A549 (cell line): ENCODE measurements at regions not wholly inside any gene's neighbourhood (a gene's known extent, or its start where the extent isn't known, plus 50 kb on each side); places are given as distances from the start of the nearest gene placed in this dataset.

Experiments used
- ATAC-seq, 2 experiments: fragments of 200-7000 bp in 1 of 2; fragments of >200 bp in 1 of 2; cut with Nextera tagmentation in 1 of 2; cut with Tn5 transposase in 1 of 2; 3 replicates each; pipeline versions ENCODE4 v1.8.0 to v1.9.1; 2018 to 2020; ENCODE audit warnings: mild to moderate bottlenecking in 1 of 2, moderate library complexity in 1 of 2
- CTCF ChIA-PET: fragments of 300-600 bp; sonication (Branson Sonifier 250); formaldehyde crosslinking; extraction: SDS; loops from one replicate; lab custom pipeline; 2021; ENCODE audit warnings: antibody characterized with exemption, inconsistent platforms; lab: Yijun Ruan, JAX
- POLR2A ChIA-PET: fragments of 350-600 bp; formaldehyde crosslinking; extraction: SDS; loops from one replicate; lab custom pipeline; 2021; ENCODE audit warnings: antibody characterized with exemption, inconsistent platforms; lab: Yijun Ruan, JAX
- DNase-seq, 2 experiments: peaks; one replicate each; pipeline versions ENCODE4 v3.0.0 to v3.0.0-alpha.2; 2011 to 2016; ENCODE audit warnings: low read depth in 1 of 2, low spot score in 1 of 2
- FAIRE-seq: peaks from 2 replicates; lab custom pipeline; 2011; peaks lifted over from hg19 to GRCh38; lab: Jason Lieb, UNC
- H3K27ac ChIP-seq, 2 experiments: fragments of >200 bp; sonication (Bioruptor Twin); formaldehyde crosslinking; 3 replicates each; pipeline ENCODE4 v1.5.1; 2016 to 2017
- H3K4me1 ChIP-seq: fragments of >200 bp; sonication (Bioruptor Twin); formaldehyde crosslinking; 3 replicates; pipeline ENCODE4 v1.6.1; 2016
- H3K4me2 ChIP-seq: fragments of >200 bp; sonication (Bioruptor Twin); formaldehyde crosslinking; 3 replicates; pipeline ENCODE4 v1.6.1; 2016
- H3K4me3 ChIP-seq: fragments of >200 bp; sonication (Bioruptor Twin); formaldehyde crosslinking; 3 replicates; pipeline ENCODE4 v1.5.1; 2016
- H3K9me3 ChIP-seq: fragments of >200 bp; sonication (Bioruptor Twin); formaldehyde crosslinking; 3 replicates; pipeline ENCODE4 v1.6.1; 2016
- BHLHE40 ChIP-seq: IDR thresholded peaks from 2 replicates; pipeline ENCODE4 v1.6.1; 2012; ENCODE audit warnings: low read depth, low read length, inconsistent platforms
- CBX2 ChIP-seq: fragments of 200-600 bp; sonication (generic); IDR thresholded peaks from 2 replicates; pipeline ENCODE4 v1.6.1; 2016; ENCODE audit warnings: low read depth, mild to moderate bottlenecking, borderline replicate concordance
- CBX8 ChIP-seq: fragments of 200-600 bp; sonication (generic); IDR thresholded peaks from 2 replicates; pipeline ENCODE4 v1.6.1; 2016
- CEBPB ChIP-seq, 2 experiments: fragments of >200 bp in 1 of 2; sonication (Bioruptor Twin) in 1 of 2; formaldehyde crosslinking in 1 of 2; IDR thresholded peaks; 2 replicates each; pipeline ENCODE4 v1.6.1; 2012 to 2016
- CHD2 ChIP-seq: fragments of 150-350 bp; IDR thresholded peaks from 2 replicates; pipeline ENCODE4 v1.6.1; 2014; ENCODE audit warnings: low read length; ENCODE audit not compliant: partially characterized antibody
- EHMT2 ChIP-seq: fragments of 200-600 bp; sonication (generic); IDR thresholded peaks from 2 replicates; pipeline ENCODE4 v1.6.1; 2016; ENCODE audit warnings: antibody characterized with exemption, low read depth, mild to moderate bottlenecking, moderate library complexity
- EP300 ChIP-seq, 2 experiments: fragments of >200 bp; sonication (Bioruptor Twin); formaldehyde crosslinking; IDR thresholded peaks; 2 replicates in 1 of 2; 3 replicates in 1 of 2; pipeline ENCODE4 v1.6.1; 2016 to 2017
- ESRRA ChIP-seq: fragments of 150-350 bp; IDR thresholded peaks from 2 replicates; pipeline ENCODE4 v1.6.1; 2014; ENCODE audit warnings: mild to moderate bottlenecking, low read length, borderline replicate concordance
- FOSL2 ChIP-seq, 2 experiments: fragments of 450-650 bp in 1 of 2; fragments of >200 bp in 1 of 2; sonication (Bioruptor Twin) in 1 of 2; formaldehyde crosslinking; IDR thresholded peaks; 2 replicates each; pipeline versions ENCODE4 v1.5.0 to v1.6.1; 2016 to 2020; ENCODE audit warnings: mild to moderate bottlenecking in 1 of 2, moderate library complexity in 1 of 2
- HEYL ChIP-seq: fragments of 250-450 bp; sonication (Bioruptor Pico); IDR thresholded peaks from 2 replicates; pipeline ENCODE4 v1.8.0; 2021; ENCODE audit warnings: mild to moderate bottlenecking, moderate library complexity
- HOXA7 ChIP-seq: fragments of 250-450 bp; sonication (Bioruptor Pico); IDR thresholded peaks from 2 replicates; pipeline ENCODE4 v1.5.0; 2020; ENCODE audit warnings: mild to moderate bottlenecking, moderate library complexity
- HOXB13 ChIP-seq: fragments of 250-450 bp; sonication (Bioruptor Pico); IDR thresholded peaks from 2 replicates; pipeline ENCODE4 v1.5.0; 2020; ENCODE audit warnings: low read depth, mild to moderate bottlenecking, moderate library complexity
- JUNB ChIP-seq: fragments of >200 bp; sonication (Bioruptor Twin); formaldehyde crosslinking; IDR thresholded peaks from 2 replicates; pipeline ENCODE4 v1.6.1; 2016
- KDM1A ChIP-seq: fragments of 200-600 bp; sonication (generic); IDR thresholded peaks from 2 replicates; pipeline ENCODE4 v1.6.1; 2016; ENCODE audit warnings: low read depth, mild to moderate bottlenecking
- KDM5A ChIP-seq: fragments of 200-600 bp; sonication (generic); IDR thresholded peaks from 2 replicates; pipeline ENCODE4 v1.6.1; 2016; ENCODE audit warnings: antibody characterized with exemption, mild to moderate bottlenecking
- MAZ ChIP-seq: fragments of 150-350 bp; IDR thresholded peaks from 2 replicates; pipeline ENCODE4 v1.6.1; 2014; ENCODE audit warnings: antibody characterized with exemption, low read depth, low read length, borderline replicate concordance
- NR3C1 ChIP-seq: fragments of >200 bp; sonication (Bioruptor Twin); formaldehyde crosslinking; IDR thresholded peaks from 3 replicates; pipeline ENCODE4 v1.6.1; 2017
- POLR2A ChIP-seq: IDR thresholded peaks from 2 replicates; pipeline ENCODE4 v1.6.1; 2012; ENCODE audit warnings: mild to moderate bottlenecking, low read length
- RAD21 ChIP-seq, 2 experiments: fragments of >200 bp in 1 of 2; sonication (Bioruptor Twin) in 1 of 2; formaldehyde crosslinking in 1 of 2; IDR thresholded peaks in 1 of 2; conservative IDR thresholded peaks in 1 of 2; 2 replicates in 1 of 2; 3 replicates in 1 of 2; pipeline ENCODE4 v1.6.1; 2012 to 2018; ENCODE audit warnings: inconsistent platforms in 1 of 2
- RCOR1 ChIP-seq: fragments of 150-350 bp; IDR thresholded peaks from 2 replicates; pipeline ENCODE4 v1.6.1; 2014; ENCODE audit warnings: antibody characterized with exemption, low read length, low read depth
- RNF2 ChIP-seq: fragments of 200-600 bp; sonication (generic); IDR thresholded peaks from 2 replicates; pipeline ENCODE4 v1.6.1; 2016; ENCODE audit warnings: low read depth, mild to moderate bottlenecking, antibody characterized with exemption, moderate library complexity, borderline replicate concordance
- ZC3H11A ChIP-seq: fragments of 450-650 bp; IDR thresholded peaks from 2 replicates; pipeline ENCODE4 v1.6.1; 2014; ENCODE audit warnings: antibody characterized with exemption, mild to moderate bottlenecking
- ZFP36 ChIP-seq: fragments of 450-650 bp; IDR thresholded peaks from 2 replicates; pipeline ENCODE4 v1.6.1; 2014; ENCODE audit warnings: borderline replicate concordance; ENCODE audit not compliant: partially characterized antibody
- WGBS: methylation state at CpG from one replicate; pipeline ENCODE4 v1.1.6; 2017; ENCODE audit errors: missing lambda C conversion rate; 5-methylcytosine and 5-hydroxymethylcytosine counted together
- TF ChIP-seq, protein P1 (sequence below): fragments of 450-650 bp; IDR thresholded peaks from 2 replicates; pipeline ENCODE4 v1.6.1; 2014; ENCODE audit warnings: antibody characterized with exemption
- TF ChIP-seq, protein P2 (sequence below): fragments of 250-450 bp; sonication (Bioruptor Pico); IDR thresholded peaks from 2 replicates; pipeline ENCODE4 v1.5.0; 2021; ENCODE audit warnings: mild to moderate bottlenecking, moderate library complexity, borderline replicate concordance
- TF ChIP-seq, protein P3 (sequence below): IDR thresholded peaks from 2 replicates; pipeline ENCODE4 v1.6.1; 2012; ENCODE audit warnings: low read depth, borderline replicate concordance

DNA sequence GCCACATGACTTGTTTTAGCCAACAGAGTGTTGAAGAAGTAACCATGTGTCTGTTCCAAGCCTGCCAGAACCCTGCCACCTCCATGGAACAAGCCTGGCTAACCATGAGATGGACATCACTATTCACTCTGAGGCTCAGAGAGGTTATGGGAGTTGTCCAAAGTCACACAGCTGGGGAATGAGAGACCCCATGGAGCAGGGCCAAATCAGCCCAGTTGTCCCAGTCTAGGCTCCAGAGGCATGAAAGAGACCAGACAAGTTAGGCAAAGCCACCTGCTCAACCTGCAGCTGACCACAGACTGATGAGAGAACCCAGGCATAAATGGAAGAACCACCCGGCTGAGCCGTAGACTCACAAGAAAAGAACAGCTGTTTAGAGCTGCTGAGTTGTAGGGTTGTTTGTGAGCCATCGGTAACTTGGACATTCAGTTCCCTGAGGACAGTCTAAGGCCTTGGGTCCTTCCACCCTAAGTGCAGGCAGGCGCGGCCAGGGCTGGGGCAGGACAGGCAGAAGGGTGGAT is 74.7 kb upstream of the PHF21B start (continued):
- TF ChIP-seq, protein P1, sequence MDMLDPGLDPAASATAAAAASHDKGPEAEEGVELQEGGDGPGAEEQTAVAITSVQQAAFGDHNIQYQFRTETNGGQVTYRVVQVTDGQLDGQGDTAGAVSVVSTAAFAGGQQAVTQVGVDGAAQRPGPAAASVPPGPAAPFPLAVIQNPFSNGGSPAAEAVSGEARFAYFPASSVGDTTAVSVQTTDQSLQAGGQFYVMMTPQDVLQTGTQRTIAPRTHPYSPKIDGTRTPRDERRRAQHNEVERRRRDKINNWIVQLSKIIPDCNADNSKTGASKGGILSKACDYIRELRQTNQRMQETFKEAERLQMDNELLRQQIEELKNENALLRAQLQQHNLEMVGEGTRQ: no peak
- TF ChIP-seq MAZ (no peak), FOSL2 (IDR thresholded peaks at IDR 0.05) (no peak), FOSL2 (CRISPR knock-in tag; IDR thresholded peaks at IDR 0.05) (no peak)
- TF ChIP-seq, all 56 proteins: peak for 0

DNA sequence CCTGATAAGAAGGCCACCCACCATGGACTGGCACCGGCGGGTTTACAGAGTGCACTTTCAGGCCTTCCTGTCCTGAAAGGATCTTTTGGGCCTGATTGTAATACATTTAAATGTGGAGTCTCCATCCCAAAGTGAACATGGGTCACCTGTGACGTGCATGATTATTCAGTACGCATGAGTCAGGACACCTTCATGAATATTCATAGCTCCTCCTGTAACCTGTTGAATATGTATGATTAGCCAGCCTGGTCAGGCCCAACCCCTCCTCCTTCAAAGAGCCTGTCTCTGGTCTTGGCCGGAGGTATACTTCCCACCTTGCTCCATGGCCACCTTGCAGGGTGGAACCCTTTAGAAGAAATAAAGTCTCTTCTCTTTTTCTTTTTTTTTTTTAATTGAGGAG is 75.9 kb upstream of the NUP50 start:
- TF ChIP-seq ESRRA (no peak), MAZ (no peak), RAD21 (conservative IDR thresholded peaks at IDR 0.05 in 1 of 2, IDR thresholded peaks at IDR 0.05 in 1 of 2) (no peak), RNF2 (no peak), HEYL (CRISPR knock-in tag) (no peak), KDM5A (no peak), EHMT2 (no peak), BHLHE40 (no peak)
- TF ChIP-seq, all 56 proteins: peak for 0
- CTCF ChIA-PET: interaction anchor here (0.9 kb wide), 2 partner anchors 19 to 25 kb away, joined by 3 read pairs; no protein-coding TSS in a partner anchor
- Histone ChIP-seq H3K4me2 (no peak overlapping the region), H3K4me3 (no peak overlapping the region), H3K4me1 (peaks cover 10% of the 10 kb centered on the region; the same call in 2 of the 3 replicates), H3K9me3 (no peaks in the 10 kb centered on the region), H3K27ac (no peak overlapping the region)
- no peak for DNase-seq
- FAIRE-seq: no peak
- POLR2A ChIA-PET: no interaction called here
- no peak for ATAC-seq
- WGBS: 93% methylated on average over 5 of the region's 5 CpGs

DNA sequence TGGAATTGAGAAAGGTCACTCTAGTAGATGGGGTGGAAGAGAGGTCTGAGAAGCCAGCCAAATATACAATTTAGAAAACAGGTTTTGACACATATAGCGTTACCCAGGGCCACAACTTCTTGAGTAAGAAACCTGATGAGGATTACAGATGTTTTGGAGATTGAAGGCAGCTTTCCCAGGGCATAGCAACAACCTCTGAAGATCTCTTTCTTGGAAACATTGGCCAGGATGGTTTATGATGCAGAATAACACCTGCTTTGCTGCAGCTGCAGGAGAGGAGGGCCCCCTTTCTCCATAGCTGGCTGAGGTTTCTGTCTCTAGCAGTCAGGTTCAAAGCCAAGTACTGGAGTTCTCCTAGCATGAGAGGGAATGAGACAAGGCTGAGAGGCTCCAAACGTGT is 75.1 kb upstream of the NUP50 start:
- FAIRE-seq: no peak
- H3K9me3 ChIP-seq: no peaks in the 10 kb centered on the region
- TF ChIP-seq KDM1A (no peak), NR3C1 (no peak), HOXB13 (CRISPR knock-in tag) (no peak), POLR2A (no peak), HOXA7 (CRISPR knock-in tag) (no peak), EHMT2 (no peak), HEYL (CRISPR knock-in tag) (no peak), ZC3H11A (no peak), CBX8 (no peak), RCOR1 (no peak), CHD2 (no peak), JUNB (no peak), EP300 (IDR thresholded peaks at IDR 0.05) (no peak), CBX2 (no peak), ZFP36 (no peak), CEBPB (IDR thresholded peaks at IDR 0.05) (no peak)
- TF ChIP-seq, protein P2, sequence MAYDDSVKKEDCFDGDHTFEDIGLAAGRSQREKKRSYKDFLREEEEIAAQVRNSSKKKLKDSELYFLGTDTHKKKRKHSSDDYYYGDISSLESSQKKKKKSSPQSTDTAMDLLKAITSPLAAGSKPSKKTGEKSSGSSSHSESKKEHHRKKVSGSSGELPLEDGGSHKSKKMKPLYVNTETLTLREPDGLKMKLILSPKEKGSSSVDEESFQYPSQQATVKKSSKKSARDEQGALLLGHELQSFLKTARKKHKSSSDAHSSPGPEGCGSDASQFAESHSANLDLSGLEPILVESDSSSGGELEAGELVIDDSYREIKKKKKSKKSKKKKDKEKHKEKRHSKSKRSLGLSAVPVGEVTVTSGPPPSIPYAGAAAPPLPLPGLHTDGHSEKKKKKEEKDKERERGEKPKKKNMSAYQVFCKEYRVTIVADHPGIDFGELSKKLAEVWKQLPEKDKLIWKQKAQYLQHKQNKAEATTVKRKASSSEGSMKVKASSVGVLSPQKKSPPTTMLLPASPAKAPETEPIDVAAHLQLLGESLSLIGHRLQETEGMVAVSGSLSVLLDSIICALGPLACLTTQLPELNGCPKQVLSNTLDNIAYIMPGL (CRISPR knock-in tag): no peak
- TF ChIP-seq, protein P3, sequence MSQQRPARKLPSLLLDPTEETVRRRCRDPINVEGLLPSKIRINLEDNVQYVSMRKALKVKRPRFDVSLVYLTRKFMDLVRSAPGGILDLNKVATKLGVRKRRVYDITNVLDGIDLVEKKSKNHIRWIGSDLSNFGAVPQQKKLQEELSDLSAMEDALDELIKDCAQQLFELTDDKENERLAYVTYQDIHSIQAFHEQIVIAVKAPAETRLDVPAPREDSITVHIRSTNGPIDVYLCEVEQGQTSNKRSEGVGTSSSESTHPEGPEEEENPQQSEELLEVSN: no peak
- H3K27ac ChIP-seq: no peak overlapping the region
- DNase-seq: no peak
- 55% methylated on average over 2 of the region's 2 CpGs for WGBS
- ATAC-seq: no peak
- no peak overlapping the region for H3K4me3 ChIP-seq
- H3K4me2 ChIP-seq: no peak overlapping the region
- ChIA-PET POLR2A (no interaction called here), CTCF (interaction anchor here (0.5 kb wide), 1 partner anchor 82 kb away, joined by 3 read pairs; no protein-coding TSS in a partner anchor)
- H3K4me1 ChIP-seq: peaks cover 9% of the 10 kb centered on the region; the same call in 2 of the 3 replicates
